CD4-positive, alpha-beta T cell treated with Interleukin-6 for 4 hours (primary cell): ENCODE measurements at regions not wholly inside any gene's neighbourhood (a gene's known extent, or its start where the extent isn't known, plus 50 kb on each side); places are given as distances from the start of the nearest gene placed in this dataset.

Experiments used
- DNase-seq: peaks from one replicate; pipeline ENCODE4 v3.0.0-alpha.2; 2020; ENCODE audit warnings: mixed read lengths

DNA sequence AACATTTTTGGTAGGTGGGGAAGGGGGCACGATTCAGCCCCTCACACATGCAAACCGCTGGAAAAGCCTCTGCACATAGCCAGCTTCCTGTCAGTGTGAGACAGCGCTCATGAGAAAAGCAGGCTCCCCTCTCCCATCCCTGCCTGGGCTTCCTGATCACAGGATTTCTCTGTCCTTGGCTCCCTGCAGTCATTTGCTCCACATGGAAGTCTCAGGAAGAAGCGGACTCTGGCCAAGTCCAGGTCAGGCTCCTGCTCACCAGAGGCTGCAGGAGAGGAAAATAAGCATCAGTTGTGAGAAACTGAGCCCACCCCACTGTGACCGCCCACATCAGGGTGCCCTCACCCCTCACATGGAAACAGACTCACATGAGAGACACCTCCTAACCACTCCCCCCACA lies 664.3 kb upstream of the TENM3 start:
- DNase-seq: no peak

GRCh38 chr4:181579486-181579885 lies 663.7 kb upstream of the TENM3 start:
- DNase-seq: no peak

- DNase-seq: no peak
Observed at GRCh38 chr4:181581983-181582382, 661.2 kb upstream of the TENM3 start.

GRCh38 chr4:181582595-181582994 lies 660.6 kb upstream of the TENM3 start:
- no peak for DNase-seq

GRCh38 chr4:181588733-181589302 lies 654.4 kb upstream of the TENM3 start:
- no peak for DNase-seq

GRCh38 chr4:181592221-181592745 lies 650.9 kb upstream of the TENM3 start:
- DNase-seq: no peak

- no peak for DNase-seq
Observed at GRCh38 chr4:181593703-181594102, 649.5 kb upstream of the TENM3 start.

DNA sequence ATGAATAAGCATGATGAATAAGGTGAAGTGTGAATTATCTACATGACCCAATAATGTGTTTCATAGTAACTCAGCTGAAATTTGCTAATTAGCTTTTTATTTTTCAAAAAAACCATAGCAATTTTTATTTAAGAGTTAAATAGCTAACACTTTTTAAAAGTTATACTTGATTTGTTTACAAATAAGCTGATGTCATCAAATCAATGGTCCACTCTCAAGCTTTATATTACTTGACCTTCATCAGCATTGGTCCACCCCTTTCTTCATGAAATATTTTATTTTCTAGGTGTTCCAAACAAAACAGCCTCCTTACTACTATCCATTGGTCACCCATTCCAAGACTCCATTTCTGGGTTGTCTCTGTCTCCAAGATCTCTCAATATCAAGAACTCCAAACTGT lies 649.0 kb upstream of the TENM3 start:
- no peak for DNase-seq

GRCh38 chr4:181595716-181596115 lies 647.5 kb upstream of the TENM3 start:
- DNase-seq: no peak

- no peak for DNase-seq
Observed at GRCh38 chr4:181597766-181598165, 645.4 kb upstream of the TENM3 start.

DNA sequence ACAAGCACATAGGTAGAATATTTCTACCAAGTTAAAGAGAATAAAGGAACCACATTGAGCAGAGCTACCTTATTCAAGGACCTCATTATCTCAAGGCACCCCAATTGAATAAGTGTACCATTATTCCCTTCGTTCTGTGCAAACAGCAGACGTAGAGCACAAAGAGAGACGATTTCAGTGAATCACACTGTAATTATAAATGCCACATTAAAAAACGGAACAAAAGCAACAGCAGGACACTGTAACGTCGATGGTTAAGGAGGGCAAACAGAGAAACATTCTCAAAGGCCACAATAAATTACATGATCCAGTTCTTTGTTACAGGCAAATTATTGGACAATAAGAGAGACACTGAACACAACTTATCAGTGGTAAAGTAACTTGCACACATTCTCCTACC lies 644.1 kb upstream of the TENM3 start:
- DNase-seq: no peak

- no peak for DNase-seq
Observed at GRCh38 chr4:181601103-181601502, 642.1 kb upstream of the TENM3 start.

GRCh38 chr4:181604546-181604945 lies 638.7 kb upstream of the TENM3 start:
- DNase-seq: no peak

DNA sequence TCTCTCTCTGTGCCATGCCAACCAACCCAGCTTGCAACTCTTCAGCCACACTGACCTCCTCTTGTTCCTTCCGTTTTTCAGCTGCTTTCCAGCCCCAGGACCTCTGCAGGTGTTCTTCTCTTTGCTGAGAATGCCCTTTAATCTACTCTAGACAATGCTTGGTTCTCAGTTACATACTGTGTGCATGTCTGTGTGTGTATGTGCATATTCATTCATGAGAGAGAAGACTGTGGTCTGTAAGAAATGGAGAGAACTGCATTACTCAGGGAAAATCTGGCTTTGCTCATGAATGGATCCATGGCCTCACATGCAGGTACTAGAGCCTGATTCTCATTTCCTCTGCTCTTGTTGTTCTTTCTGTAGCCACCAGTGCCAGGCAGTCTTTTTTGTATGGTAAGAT lies 636.9 kb upstream of the TENM3 start:
- DNase-seq: no peak

DNA sequence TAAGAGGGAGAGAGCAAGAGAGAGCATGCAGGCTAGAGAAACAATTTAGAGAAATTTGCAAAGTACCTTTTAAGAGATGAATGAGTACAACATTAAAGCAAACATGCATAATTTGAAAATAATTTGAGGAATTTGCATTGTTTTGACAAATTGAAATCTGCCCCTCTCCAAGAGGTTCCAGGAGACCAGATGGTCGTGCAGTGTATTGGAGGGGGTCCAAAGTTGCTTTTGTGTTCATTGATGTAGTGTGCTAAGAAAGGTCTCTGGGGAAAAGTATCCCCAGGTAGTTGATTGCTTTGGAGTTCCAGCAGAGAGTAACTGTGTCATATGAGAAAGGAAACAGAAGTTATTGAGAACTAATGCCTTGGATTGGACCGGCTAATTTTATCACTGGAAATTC lies 635.0 kb upstream of the TENM3 start:
- DNase-seq: no peak

DNA sequence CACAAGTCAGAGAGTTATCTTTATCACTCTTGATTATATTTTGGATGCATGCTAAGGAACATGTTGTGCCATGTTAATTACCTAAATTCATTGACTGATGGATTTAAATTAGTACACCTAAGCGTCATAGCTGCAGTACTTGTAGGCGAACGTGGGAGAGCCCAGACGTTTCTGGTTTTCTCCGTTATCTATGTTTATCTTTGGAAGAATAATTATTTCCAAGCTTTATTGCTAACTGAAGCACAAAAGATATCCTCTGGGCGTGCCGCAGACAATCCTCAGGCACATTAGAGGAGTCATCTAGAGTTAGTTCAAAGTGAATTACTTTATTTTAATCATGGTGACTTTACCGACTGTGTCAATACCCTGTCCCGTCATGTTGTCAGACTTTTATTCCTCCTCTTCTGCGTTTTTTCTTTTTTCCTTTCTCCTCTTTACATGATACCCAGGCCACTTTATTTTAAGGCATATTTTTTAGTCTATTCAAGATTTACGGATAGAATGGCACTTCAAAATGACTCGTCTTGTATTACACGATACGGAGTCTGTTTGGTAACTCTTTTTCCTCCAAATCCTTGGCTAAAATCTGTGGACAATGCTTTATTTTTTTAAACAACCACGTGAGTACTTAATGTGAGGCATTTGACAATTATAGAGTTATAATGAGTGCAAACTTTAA lies 632.0 kb upstream of the TENM3 start:
- DNase-seq: no peak

- DNase-seq: no peak
Observed at GRCh38 chr4:181611946-181612600, 631.1 kb upstream of the TENM3 start.

GRCh38 chr4:181613200-181613599 lies 630.0 kb upstream of the TENM3 start:
- no peak for DNase-seq

DNA sequence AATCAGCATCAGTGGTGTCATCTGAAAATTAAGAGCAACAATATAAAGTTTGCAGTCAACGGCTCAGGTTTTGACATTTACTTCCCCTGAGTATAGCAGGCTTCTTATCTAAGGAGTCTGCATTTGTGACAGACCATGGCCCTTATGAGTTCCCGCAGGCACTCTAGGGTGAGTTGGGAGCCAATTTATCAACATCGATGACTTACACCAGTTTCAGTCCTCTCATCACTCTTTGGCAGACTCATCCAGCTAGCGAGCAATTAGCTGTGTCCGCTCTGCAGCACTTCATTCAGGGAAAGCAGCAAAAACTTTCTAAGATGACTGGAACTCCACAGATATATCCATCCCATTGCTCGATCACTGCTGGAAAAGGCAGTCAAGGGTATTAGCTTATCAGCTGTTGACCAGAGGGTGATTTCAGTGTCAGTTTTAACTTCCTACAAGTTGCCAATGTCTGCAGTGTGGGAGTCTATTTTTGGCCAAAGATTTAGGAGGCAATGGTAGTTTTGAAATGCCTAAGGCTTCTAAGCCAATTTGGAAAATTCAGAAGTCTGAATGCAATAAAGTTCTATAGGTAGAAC lies 625.1 kb upstream of the TENM3 start:
- DNase-seq: no peak

GRCh38 chr4:181618896-181619295 lies 624.3 kb upstream of the TENM3 start:
- no peak for DNase-seq

DNA sequence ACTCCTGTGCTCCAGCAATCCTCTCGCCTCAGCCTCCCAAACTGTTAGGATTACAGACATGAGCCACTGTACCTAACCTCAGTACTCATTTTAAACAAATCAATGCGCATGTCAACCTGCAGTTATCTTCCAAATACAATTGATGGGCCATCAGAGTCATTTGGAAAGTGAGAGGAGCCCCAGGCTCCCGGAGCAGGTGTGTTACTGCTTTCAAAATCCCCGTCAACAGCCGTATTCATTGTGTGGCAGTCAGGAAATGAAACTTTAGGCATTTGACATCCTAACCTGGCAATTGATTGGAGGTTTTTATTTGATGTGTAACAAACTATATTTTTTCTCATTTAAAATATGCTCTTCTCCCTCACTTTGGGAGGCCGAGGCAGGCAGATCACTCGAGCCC lies 623.6 kb upstream of the TENM3 start:
- no peak for DNase-seq

GRCh38 chr4:181637186-181638105 lies 605.8 kb upstream of the TENM3 start:
- no peak for DNase-seq

- DNase-seq: no peak
Observed at GRCh38 chr4:181643466-181643865, 599.7 kb upstream of the TENM3 start.
